ENCODE measurements at regions not wholly inside any gene's neighbourhood (a gene's known extent, or its start where the extent isn't known, plus 50 kb on each side); places are given as distances from the start of the nearest gene placed in this dataset.

DNA sequence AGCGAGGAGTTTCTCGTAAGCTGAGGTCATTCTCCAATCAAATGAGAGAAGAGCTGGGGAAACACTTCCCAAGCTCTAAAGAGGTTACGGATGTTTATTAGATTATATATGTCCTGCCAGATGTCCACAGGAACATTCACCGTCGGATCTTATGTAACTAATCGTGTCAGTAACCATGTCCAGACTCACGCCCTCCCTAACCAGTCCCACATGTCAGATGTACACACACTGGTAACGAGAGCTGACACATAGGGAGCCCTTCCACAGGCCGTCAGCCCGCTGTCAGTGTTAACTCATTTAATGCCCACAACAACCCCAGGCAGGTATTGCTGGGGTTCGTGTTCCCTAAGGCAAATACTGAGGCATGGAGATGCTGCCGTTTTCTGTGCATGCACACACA is 223.7 kb upstream of the RTL1 start:
- TF ChIP-seq EZH2 (IDR thresholded peaks at IDR 0.05) (no peak), POLR2AphosphoS5 (IDR thresholded peaks at IDR 0.05; ENCODE audit: borderline replicate concordance, low read depth, low read length) (no peak), FOXP2 (optimal IDR thresholded peaks at IDR 0.05; ENCODE audit: control extremely low read depth, extremely low read length, insufficient read depth) (no peak)

Data from SK-N-MC (cell line).